HG03045 (cell line): ENCODE measurements at regions not wholly inside any gene's neighbourhood (a gene's known extent, or its start where the extent isn't known, plus 50 kb on each side); places are given as distances from the start of the nearest gene placed in this dataset.
"Not testable (repeated sequence)": the region's sequence is repeated elsewhere in the genome, so short reads cannot be mapped to it uniquely, and the experiment has no call there.

Experiments
- ATAC-seq: cut with Tn5 transposase; IDR thresholded peaks from one replicate; pipeline ENCODE4 v1.9.1; 2021; ENCODE audit warnings: mild to moderate bottlenecking, moderate library complexity; ENCODE audit not compliant: unreplicated experiment

DNA sequence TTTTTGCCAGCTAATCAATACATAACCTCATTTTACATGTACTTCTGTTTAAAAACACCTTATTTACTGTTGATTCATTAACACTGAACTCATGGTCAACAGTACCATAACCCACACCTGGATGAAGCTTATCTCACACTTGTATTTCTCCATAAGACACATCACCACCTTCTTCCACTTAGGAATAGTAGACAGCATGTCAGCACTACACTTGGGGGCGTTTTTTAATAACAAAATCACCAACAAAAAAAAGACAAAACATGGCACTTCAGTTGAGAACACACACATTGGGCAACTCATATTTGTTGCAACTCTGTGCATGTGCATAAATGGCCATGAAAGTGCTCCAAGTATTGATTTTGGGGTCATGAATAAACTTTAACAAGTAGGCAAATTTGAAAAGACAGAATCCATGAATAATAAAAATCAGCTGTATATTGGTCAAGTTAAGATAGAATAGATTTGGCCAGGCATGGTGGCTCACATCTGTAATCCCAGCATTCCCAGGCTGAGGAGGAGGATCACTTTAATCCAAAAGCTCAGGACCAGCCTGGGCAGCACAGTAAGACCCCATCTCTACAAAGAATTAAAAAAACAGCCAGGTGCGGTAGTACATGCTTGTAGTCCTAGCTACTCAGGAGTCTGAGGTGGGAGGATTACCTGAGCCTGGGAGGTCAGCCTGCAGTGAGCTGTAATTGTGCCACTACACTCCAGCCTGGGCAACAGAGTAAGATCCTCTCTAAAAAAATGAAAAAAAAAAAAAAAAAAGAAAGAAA is 84.4 kb upstream of the SRD5A2 start:
- no peak for ATAC-seq

DNA sequence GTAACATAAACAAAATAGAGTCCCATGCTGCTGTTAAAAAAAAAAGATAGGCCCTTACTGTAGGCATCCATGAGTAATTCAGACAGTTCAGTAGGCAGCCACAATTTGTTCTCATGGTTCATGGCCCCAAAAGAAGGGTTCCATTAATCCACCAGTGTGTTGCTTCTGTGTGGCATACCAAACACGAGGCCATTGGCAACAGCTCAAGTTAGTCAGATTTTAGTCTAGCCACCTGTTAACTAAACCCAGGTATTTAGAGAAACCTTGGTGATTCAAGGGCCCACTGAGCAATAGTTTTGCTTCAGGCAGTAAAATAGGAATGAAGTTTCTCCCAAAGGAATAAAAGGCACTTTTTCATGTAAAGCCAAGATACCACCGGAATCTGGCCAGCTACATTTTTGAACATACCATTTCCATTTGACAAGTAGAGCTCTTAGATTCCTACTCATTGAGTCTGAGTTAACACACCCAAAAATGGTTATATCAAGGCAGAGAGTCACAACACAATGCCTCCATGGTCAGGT is 80.1 kb upstream of the SRD5A2 start:
- ATAC-seq = no peak

GRCh38 chr2:31660165-31660564 is 79.4 kb upstream of the SRD5A2 start:
- ATAC-seq = no peak

DNA sequence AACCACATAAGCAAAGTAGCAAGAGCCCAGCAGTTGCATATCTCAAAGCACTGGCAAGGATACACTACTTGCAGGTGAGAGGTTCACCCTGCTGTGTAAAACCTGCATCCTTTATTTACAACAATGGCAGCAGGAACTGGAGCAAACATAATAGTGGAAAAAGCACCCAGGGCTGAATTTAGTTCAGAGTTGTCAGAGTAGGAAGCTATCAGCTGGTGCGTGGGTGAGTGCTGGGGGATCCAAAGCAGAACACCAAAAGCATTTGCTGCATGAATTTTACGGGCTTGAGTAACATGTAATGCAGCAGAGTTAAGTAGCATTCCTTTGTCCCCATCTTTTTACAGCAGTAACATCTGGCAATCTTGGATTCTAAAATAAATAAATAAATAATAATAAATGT is 73.5 kb upstream of the SRD5A2 start:
- no peak for ATAC-seq

DNA sequence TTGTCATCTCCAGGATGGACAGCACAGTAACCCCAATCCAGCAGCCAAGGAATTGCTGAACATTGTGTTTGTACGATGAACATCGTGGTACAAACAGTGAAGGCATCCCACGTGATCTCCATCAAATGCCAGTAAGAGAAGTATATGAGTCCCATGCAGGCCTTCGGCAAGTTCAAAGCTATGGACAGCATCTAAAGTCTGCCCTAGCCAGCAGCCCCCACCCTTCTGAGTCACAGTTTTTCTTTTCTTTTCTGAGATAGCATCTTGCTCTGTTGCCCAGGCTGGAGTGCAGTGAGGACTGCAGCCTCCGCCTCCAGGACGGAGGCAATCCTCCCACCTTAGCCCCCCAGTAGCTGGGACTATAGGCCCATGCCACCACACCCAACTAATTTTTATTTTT is 71.0 kb upstream of the SRD5A2 start:
- ATAC-seq = no peak

- no peak for ATAC-seq
These were observed 70.5 kb upstream of the SRD5A2 start for GRCh38 chr2:31651267-31651666.

GRCh38 chr2:31644551-31644950 is 63.8 kb upstream of the SRD5A2 start:
- no peak for ATAC-seq

DNA sequence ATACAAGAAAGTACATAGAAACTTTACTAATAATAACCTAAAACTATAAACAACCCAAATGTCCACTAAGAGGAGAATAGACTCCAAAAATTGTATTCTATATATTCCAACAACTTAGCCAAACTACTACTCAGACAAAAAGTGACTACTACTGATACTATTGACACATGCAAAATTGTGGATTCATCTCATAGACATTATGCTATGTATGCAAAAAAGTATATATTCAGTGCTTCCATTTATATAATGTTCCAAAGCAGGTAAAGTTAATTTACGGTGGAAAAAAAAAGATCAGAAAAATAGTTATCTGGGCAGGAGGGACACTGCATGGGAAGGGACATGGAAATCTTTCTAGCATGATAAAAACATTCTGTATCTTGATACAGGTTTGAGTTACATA is 62.0 kb upstream of the SRD5A2 start:
- ATAC-seq = no peak

DNA sequence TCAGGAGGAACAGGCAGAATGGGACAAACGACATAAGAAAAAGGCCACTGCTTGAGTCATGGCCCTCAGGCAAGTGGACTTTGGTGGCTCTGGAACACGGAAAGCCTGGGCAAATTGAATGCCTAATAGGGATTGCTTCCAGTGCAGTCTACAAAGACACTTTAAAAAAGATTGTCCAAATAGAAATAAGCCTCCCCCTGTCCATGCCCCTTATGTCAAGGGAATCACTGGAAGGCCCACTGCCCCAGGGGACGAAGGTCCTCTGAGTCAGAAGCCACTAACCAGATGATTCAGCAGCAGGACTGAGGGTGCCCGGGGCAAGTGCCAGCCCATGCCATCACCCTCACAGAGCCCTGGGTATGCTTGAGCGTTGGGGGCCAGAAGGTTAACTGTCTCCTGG is 51.5 kb upstream of the SRD5A2 start:
- not testable (repeated sequence) for ATAC-seq
